ENCODE measurements at regions not wholly inside any gene's neighbourhood (a gene's known extent, or its start where the extent isn't known, plus 50 kb on each side); places are given as distances from the start of the nearest gene placed in this dataset.

GRCh38 chr20:21900431-21900830, 195.0 kb downstream of the PAX1 start:
- Histone ChIP-seq H3K79me1 (ENCODE audit: insufficient read depth, low read depth, low read length, poor library complexity, severe bottlenecking) (no peaks in the 10 kb centered on the region), H2BK120ac (ENCODE audit: low read depth, low read length, poor library complexity, severe bottlenecking) (no peak overlapping the region), H4K91ac (ENCODE audit: insufficient read length, low read depth, low read length) (no peak overlapping the region), H3K14ac (ENCODE audit: insufficient read depth, low read length) (no peak overlapping the region), H4K8ac (replicated peaks; ENCODE audit: insufficient read length, low read depth, low read length) (no peak overlapping the region), H3K79me2 (ENCODE audit: insufficient read depth, low read length) (no peaks in the 10 kb centered on the region), H3K23ac (ENCODE audit: insufficient read length, low read depth, low read length) (no peak overlapping the region), H3K4me1 (ENCODE audit: insufficient read depth, low read length) (no peaks in the 10 kb centered on the region), H4K5ac (ENCODE audit: insufficient read length, low read depth, low read length) (no peak overlapping the region), H3K4me2 (ENCODE audit: insufficient read depth, insufficient read length, low read length) (no peak overlapping the region), H3K27ac (ENCODE audit: insufficient read length, low read depth, low read length) (no peak overlapping the region), H2AK5ac (ENCODE audit: insufficient read length, low read length) (no peak overlapping the region), H2BK5ac (ENCODE audit: insufficient read length, low read length) (no peak overlapping the region), H3K56ac (ENCODE audit: insufficient read length, low read depth, low read length) (no peak overlapping the region), H3K23me2 (ENCODE audit: insufficient read length, low read depth, low read length, poor library complexity, severe bottlenecking) (no peaks in the 10 kb centered on the region), H2AFZ (ENCODE audit: low read length) (no peak overlapping the region), H3K27me3 (ENCODE audit: insufficient read depth, low read length) (no peaks in the 10 kb centered on the region), H3K9me3 (ENCODE audit: control insufficient read depth, low read depth, low read length) (no peaks in the 10 kb centered on the region), H3T11ph (ENCODE audit: low read length) (no peak overlapping the region), H2BK12ac (ENCODE audit: insufficient read length, low read depth, low read length) (no peak overlapping the region), H4K20me1 (ENCODE audit: control insufficient read depth, insufficient read depth, insufficient read length) (no peaks in the 10 kb centered on the region), H3K9ac (ENCODE audit: extremely low read depth, insufficient read length, low read length) (no peak overlapping the region), H3K18ac (ENCODE audit: insufficient read length, low read depth, low read length) (no peak overlapping the region), H2BK20ac (ENCODE audit: low read depth, low read length, poor library complexity, severe bottlenecking) (no peak overlapping the region), H3K4ac (ENCODE audit: low read depth, low read length) (no peak overlapping the region), H2BK15ac (ENCODE audit: low read depth, low read length) (no peak overlapping the region)
- H3K4me3 Mint-ChIP-seq: no peak overlapping the region
- H3K4me1 Mint-ChIP-seq: no peaks in the 10 kb centered on the region
- H3K27me3 Mint-ChIP-seq (ENCODE audit: low read depth): no peaks in the 10 kb centered on the region; the same call in 1 of the 2 replicates
- WGBS (ENCODE audit: extremely low coverage, insufficient read length, low lambda C conversion rate): no CpG with 5 or more reads among the region's 5 CpGs
- DNase-seq: no peak
- no peaks in the 10 kb centered on the region; a peak in 1 of 7 replicates for H3K36me3 Mint-ChIP-seq (ENCODE audit: insufficient read depth in 1 of 3, low read depth in 3 of 3)
- no peaks in the 10 kb centered on the region; a peak in 1 of 5 replicates for H3K9me3 Mint-ChIP-seq
- TF ChIP-seq CTCF (conservative IDR thresholded peaks at IDR 0.05): no peak
- H3K27ac Mint-ChIP-seq: no peak overlapping the region

All from H9 (cell line).